GM23338 (cell line): ENCODE measurements at regions not wholly inside any gene's neighbourhood (a gene's known extent, or its start where the extent isn't known, plus 50 kb on each side); places are given as distances from the start of the nearest gene placed in this dataset.

Source experiments
- ATAC-seq: fragments of 200-7000 bp; cut with Tn5 transposase; 3 replicates; pipeline ENCODE4 v1.9.1; 2020
- DNase-seq: peaks from one replicate; pipeline ENCODE4 v3.0.0-alpha.2; 2015; ENCODE audit warnings: low spot score
- H2AFZ ChIP-seq: fragments of 200-600 bp; sonication (generic); 2 replicates; pipeline ENCODE4 v1.8.0; 2016; ENCODE audit warnings: antibody characterized with exemption, mild to moderate bottlenecking, moderate library complexity
- H3F3A ChIP-seq: fragments of 200-600 bp; sonication (generic); replicated peaks from 2 replicates; pipeline ENCODE4 v1.8.0; 2017; ENCODE audit warnings: antibody characterized with exemption, mixed run types, low read depth
- H3K27ac ChIP-seq: fragments of 200-600 bp; sonication (generic); 2 replicates; pipeline ENCODE4 v1.6.1; 2016; ENCODE audit warnings: low read depth
- H3K27me3 ChIP-seq: fragments of 200-600 bp; sonication (generic); 2 replicates; pipeline ENCODE4 v1.8.0; 2016; ENCODE audit warnings: mild to moderate bottlenecking, mixed run types, moderate library complexity; ENCODE audit not compliant: insufficient read depth
- H3K36me3 ChIP-seq: fragments of 200-600 bp; sonication (generic); 2 replicates; pipeline ENCODE4 v1.8.0; 2016; ENCODE audit warnings: mild to moderate bottlenecking; ENCODE audit not compliant: insufficient read depth
- H3K4me1 ChIP-seq: fragments of 200-600 bp; sonication (generic); 2 replicates; pipeline ENCODE4 v1.8.0; 2016; ENCODE audit warnings: mild to moderate bottlenecking, moderate library complexity; ENCODE audit not compliant: insufficient read depth
- H3K4me2 ChIP-seq: fragments of 200-600 bp; sonication (generic); 2 replicates; pipeline ENCODE4 v1.7.1; 2017; ENCODE audit warnings: mixed run types
- H3K4me3 ChIP-seq: fragments of 200-600 bp; sonication (generic); 2 replicates; pipeline ENCODE4 v1.6.1; 2016; ENCODE audit warnings: mixed run types
- H3K79me2 ChIP-seq: fragments of 200-600 bp; sonication (generic); replicated peaks from 2 replicates; pipeline ENCODE4 v1.8.0; 2017; ENCODE audit warnings: mild to moderate bottlenecking; ENCODE audit not compliant: insufficient read depth
- H3K9me2 ChIP-seq: fragments of 200-600 bp; sonication (generic); 2 replicates; pipeline ENCODE4 v1.8.0; 2017; ENCODE audit not compliant: insufficient read depth
- H4K20me1 ChIP-seq: fragments of 200-600 bp; sonication (generic); replicated peaks from 2 replicates; pipeline ENCODE4 v1.8.0; 2017; ENCODE audit warnings: mild to moderate bottlenecking; ENCODE audit not compliant: insufficient read depth
- H3K27ac Mint-ChIP-seq: 2 replicates; pipeline ENCODE4 v1.8.0; 2020; ENCODE audit warnings: inconsistent platforms, mild to moderate bottlenecking, moderate library complexity, mixed read lengths
- H3K27me3 Mint-ChIP-seq: 3 replicates; pipeline ENCODE4 v1.8.0; 2022; ENCODE audit warnings: low read depth, mild to moderate bottlenecking, moderate library complexity, mixed read lengths, inconsistent platforms; ENCODE audit not compliant: insufficient read depth, poor library complexity
- H3K36me3 Mint-ChIP-seq: 3 replicates; pipeline ENCODE4 v1.8.0; 2021; ENCODE audit warnings: low read depth, mild to moderate bottlenecking, inconsistent platforms, moderate library complexity, mixed read lengths
- H3K4me1 Mint-ChIP-seq: 3 replicates; pipeline ENCODE4 v1.8.0; 2020; ENCODE audit warnings: mild to moderate bottlenecking, inconsistent platforms, mixed read lengths
- H3K4me3 Mint-ChIP-seq: 3 replicates; pipeline ENCODE4 v1.8.0; 2021; ENCODE audit warnings: moderate library complexity, mild to moderate bottlenecking, inconsistent platforms, mixed read lengths
- H3K9me3 Mint-ChIP-seq: 3 replicates; pipeline ENCODE4 v1.8.0; 2020; ENCODE audit warnings: moderate library complexity, mild to moderate bottlenecking, inconsistent platforms, mixed read lengths
- CREB1 ChIP-seq: fragments of 250-450 bp; sonication (Bioruptor Pico); IDR thresholded peaks from 2 replicates; pipeline ENCODE4 v1.5.0; 2020; ENCODE audit warnings: low read depth, mild to moderate bottlenecking, moderate library complexity
- EZH2 ChIP-seq: fragments of 200-600 bp; sonication (generic); IDR thresholded peaks from one replicate; pipeline ENCODE4 v1.8.0; 2017; ENCODE audit warnings: antibody characterized with exemption, mild to moderate bottlenecking, low read depth; ENCODE audit not compliant: unreplicated experiment
- EZH2phosphoT487 ChIP-seq: fragments of 200-600 bp; sonication (generic); IDR thresholded peaks from one replicate; pipeline ENCODE4 v1.8.1; 2018; ENCODE audit warnings: antibody characterized with exemption; ENCODE audit not compliant: unreplicated experiment
- JUNB ChIP-seq: IDR thresholded peaks from one replicate; pipeline ENCODE4 v1.6.1; 2016; ENCODE audit warnings: antibody characterized with exemption; ENCODE audit not compliant: unreplicated experiment
- NANOG ChIP-seq: IDR thresholded peaks from 2 replicates; pipeline ENCODE4 v1.6.1; 2016; ENCODE audit warnings: antibody characterized with exemption, borderline replicate concordance
- POLR2AphosphoS5 ChIP-seq: IDR thresholded peaks from 2 replicates; pipeline ENCODE4 v1.6.1; 2016; ENCODE audit warnings: antibody characterized with exemption, low read depth
- STAT1 ChIP-seq: IDR thresholded peaks from one replicate; pipeline ENCODE4 v1.6.1; 2016; ENCODE audit warnings: antibody characterized with exemption; ENCODE audit not compliant: unreplicated experiment
- ZNF114 ChIP-seq: fragments of 250-450 bp; sonication (Bioruptor Pico); IDR thresholded peaks from 2 replicates; pipeline ENCODE4 v1.5.0; 2020; ENCODE audit warnings: mild to moderate bottlenecking, moderate library complexity
- ZNF331 ChIP-seq: fragments of 250-450 bp; sonication (Bioruptor Pico); IDR thresholded peaks from 2 replicates; pipeline ENCODE4 v1.5.0; 2020; ENCODE audit warnings: low read depth, mild to moderate bottlenecking, moderate library complexity
- TF ChIP-seq, protein P1 (sequence below): fragments of 250-450 bp; sonication (Bioruptor Pico); IDR thresholded peaks from 2 replicates; pipeline ENCODE4 v1.5.0; 2020; ENCODE audit warnings: mild to moderate bottlenecking, moderate library complexity
- TF ChIP-seq, protein P2 (sequence below), 2 experiments: fragments of 200-600 bp in 1 of 2; sonication (generic) in 1 of 2; conservative IDR thresholded peaks; 2 replicates each; pipeline versions ENCODE4 v1.5.1 to v1.6.1; 2016 to 2017; ENCODE audit warnings: antibody characterized with exemption in 2 of 2, low read depth in 2 of 2, mild to moderate bottlenecking in 2 of 2, moderate library complexity in 1 of 2
- TF ChIP-seq, protein P3 (sequence below): IDR thresholded peaks from one replicate; pipeline ENCODE4 v1.6.1; 2018; ENCODE audit warnings: antibody characterized with exemption; ENCODE audit not compliant: unreplicated experiment
- TF ChIP-seq, protein P4 (sequence below): IDR thresholded peaks from 2 replicates; pipeline ENCODE4 v1.6.1; 2016; ENCODE audit warnings: antibody characterized with exemption

DNA sequence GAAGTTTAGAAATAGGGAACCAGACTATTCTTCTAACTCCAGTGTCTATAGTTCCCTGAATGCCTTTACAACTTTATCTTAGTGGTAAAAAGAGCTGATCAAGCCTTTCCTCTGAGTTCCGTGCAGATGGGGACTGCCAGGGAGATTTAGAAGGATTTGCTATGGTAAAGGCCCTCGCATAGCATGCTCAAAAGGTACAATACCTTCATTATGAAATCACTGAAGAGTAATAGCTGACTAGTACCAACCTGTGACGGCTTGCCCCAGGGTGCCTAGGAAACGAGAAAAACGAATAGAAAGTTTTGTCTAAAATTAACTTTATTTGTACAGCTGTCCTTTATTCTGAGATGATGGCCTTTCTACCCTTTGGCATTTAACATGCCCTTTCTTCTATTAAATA lies 150.1 kb upstream of the ARHGAP42 start (continued):
- TF ChIP-seq ZNF114 (CRISPR knock-in tag) (no peak), ZNF331 (CRISPR knock-in tag) (no peak)

DNA sequence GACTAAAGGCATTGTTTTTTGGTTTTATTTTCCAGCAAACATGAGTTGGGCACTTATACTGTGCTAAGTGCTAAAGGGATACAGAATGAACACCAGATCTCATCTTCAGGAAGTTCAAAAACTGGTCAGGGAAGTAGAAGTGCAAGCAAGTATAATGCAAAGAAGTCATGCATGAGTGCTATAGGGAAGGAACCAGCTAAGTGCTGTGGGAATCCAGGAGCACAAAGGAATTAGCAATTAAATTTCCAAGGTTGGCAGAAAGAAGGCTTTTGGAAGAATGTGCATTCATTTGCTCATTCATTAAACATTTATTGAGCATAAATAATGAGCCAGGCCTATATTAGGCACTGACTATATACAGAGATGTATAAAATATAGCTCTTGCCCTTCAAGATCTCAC lies 143.7 kb upstream of the ARHGAP42 start:
- H3K36me3 ChIP-seq: no peaks in the 10 kb centered on the region
- H2AFZ ChIP-seq: no peak overlapping the region
- H3F3A ChIP-seq: no peaks in the 10 kb centered on the region
- H3K4me3 ChIP-seq: no peak overlapping the region
- Mint-ChIP-seq H3K9me3 (no peaks in the 10 kb centered on the region), H3K27me3 (no peaks in the 10 kb centered on the region), H3K4me1 (no peaks in the 10 kb centered on the region), H3K36me3 (no peaks in the 10 kb centered on the region), H3K27ac (no peak overlapping the region), H3K4me3 (no peak overlapping the region)
- no peak overlapping the region for H3K4me2 ChIP-seq
- no peak for DNase-seq
- H3K27ac ChIP-seq: no peak overlapping the region
- no peaks in the 10 kb centered on the region for H3K27me3 ChIP-seq
- no peaks in the 10 kb centered on the region for H3K9me2 ChIP-seq
- H4K20me1 ChIP-seq: no peaks in the 10 kb centered on the region
- no peak for TF ChIP-seq CREB1 (CRISPR knock-in tag)
- TF ChIP-seq, protein P1, sequence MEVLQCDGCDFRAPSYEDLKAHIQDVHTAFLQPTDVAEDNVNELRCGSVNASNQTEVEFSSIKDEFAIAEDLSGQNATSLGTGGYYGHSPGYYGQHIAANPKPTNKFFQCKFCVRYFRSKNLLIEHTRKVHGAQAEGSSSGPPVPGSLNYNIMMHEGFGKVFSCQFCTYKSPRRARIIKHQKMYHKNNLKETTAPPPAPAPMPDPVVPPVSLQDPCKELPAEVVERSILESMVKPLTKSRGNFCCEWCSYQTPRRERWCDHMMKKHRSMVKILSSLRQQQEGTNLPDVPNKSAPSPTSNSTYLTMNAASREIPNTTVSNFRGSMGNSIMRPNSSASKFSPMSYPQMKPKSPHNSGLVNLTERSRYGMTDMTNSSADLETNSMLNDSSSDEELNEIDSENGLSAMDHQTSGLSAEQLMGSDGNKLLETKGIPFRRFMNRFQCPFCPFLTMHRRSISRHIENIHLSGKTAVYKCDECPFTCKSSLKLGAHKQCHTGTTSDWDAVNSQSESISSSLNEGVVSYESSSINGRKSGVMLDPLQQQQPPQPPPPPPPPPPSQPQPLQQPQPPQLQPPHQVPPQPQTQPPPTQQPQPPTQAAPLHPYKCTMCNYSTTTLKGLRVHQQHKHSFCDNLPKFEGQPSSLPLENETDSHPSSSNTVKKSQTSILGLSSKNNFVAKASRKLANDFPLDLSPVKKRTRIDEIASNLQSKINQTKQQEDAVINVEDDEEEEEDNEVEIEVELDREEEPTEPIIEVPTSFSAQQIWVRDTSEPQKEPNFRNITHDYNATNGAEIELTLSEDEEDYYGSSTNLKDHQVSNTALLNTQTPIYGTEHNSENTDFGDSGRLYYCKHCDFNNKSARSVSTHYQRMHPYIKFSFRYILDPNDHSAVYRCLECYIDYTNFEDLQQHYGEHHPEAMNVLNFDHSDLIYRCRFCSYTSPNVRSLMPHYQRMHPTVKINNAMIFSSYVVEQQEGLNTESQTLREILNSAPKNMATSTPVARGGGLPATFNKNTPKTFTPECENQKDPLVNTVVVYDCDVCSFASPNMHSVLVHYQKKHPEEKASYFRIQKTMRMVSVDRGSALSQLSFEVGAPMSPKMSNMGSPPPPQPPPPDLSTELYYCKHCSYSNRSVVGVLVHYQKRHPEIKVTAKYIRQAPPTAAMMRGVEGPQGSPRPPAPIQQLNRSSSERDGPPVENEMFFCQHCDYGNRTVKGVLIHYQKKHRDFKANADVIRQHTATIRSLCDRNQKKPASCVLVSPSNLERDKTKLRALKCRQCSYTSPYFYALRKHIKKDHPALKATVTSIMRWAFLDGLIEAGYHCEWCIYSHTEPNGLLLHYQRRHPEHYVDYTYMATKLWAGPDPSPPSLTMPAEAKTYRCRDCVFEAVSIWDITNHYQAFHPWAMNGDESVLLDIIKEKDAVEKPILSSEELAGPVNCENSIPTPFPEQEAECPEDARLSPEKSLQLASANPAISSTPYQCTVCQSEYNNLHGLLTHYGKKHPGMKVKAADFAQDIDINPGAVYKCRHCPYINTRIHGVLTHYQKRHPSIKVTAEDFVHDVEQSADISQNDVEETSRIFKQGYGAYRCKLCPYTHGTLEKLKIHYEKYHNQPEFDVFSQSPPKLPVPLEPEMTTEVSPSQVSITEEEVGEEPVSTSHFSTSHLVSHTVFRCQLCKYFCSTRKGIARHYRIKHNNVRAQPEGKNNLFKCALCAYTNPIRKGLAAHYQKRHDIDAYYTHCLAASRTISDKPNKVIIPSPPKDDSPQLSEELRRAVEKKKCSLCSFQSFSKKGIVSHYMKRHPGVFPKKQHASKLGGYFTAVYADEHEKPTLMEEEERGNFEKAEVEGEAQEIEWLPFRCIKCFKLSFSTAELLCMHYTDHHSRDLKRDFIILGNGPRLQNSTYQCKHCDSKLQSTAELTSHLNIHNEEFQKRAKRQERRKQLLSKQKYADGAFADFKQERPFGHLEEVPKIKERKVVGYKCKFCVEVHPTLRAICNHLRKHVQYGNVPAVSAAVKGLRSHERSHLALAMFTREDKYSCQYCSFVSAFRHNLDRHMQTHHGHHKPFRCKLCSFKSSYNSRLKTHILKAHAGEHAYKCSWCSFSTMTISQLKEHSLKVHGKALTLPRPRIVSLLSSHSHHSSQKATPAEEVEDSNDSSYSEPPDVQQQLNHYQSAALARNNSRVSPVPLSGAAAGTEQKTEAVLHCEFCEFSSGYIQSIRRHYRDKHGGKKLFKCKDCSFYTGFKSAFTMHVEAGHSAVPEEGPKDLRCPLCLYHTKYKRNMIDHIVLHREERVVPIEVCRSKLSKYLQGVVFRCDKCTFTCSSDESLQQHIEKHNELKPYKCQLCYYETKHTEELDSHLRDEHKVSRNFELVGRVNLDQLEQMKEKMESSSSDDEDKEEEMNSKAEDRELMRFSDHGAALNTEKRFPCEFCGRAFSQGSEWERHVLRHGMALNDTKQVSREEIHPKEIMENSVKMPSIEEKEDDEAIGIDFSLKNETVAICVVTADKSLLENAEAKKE (CRISPR knock-in tag): no peak
- no peak for TF ChIP-seq ZNF114 (CRISPR knock-in tag)
- no peak for TF ChIP-seq STAT1
- TF ChIP-seq, protein P2, sequence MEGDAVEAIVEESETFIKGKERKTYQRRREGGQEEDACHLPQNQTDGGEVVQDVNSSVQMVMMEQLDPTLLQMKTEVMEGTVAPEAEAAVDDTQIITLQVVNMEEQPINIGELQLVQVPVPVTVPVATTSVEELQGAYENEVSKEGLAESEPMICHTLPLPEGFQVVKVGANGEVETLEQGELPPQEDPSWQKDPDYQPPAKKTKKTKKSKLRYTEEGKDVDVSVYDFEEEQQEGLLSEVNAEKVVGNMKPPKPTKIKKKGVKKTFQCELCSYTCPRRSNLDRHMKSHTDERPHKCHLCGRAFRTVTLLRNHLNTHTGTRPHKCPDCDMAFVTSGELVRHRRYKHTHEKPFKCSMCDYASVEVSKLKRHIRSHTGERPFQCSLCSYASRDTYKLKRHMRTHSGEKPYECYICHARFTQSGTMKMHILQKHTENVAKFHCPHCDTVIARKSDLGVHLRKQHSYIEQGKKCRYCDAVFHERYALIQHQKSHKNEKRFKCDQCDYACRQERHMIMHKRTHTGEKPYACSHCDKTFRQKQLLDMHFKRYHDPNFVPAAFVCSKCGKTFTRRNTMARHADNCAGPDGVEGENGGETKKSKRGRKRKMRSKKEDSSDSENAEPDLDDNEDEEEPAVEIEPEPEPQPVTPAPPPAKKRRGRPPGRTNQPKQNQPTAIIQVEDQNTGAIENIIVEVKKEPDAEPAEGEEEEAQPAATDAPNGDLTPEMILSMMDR (conservative IDR thresholded peaks at IDR 0.05; ENCODE audit: low read depth in 2 of 2): no peak
- no peak for TF ChIP-seq POLR2AphosphoS5
- TF ChIP-seq, protein P3, sequence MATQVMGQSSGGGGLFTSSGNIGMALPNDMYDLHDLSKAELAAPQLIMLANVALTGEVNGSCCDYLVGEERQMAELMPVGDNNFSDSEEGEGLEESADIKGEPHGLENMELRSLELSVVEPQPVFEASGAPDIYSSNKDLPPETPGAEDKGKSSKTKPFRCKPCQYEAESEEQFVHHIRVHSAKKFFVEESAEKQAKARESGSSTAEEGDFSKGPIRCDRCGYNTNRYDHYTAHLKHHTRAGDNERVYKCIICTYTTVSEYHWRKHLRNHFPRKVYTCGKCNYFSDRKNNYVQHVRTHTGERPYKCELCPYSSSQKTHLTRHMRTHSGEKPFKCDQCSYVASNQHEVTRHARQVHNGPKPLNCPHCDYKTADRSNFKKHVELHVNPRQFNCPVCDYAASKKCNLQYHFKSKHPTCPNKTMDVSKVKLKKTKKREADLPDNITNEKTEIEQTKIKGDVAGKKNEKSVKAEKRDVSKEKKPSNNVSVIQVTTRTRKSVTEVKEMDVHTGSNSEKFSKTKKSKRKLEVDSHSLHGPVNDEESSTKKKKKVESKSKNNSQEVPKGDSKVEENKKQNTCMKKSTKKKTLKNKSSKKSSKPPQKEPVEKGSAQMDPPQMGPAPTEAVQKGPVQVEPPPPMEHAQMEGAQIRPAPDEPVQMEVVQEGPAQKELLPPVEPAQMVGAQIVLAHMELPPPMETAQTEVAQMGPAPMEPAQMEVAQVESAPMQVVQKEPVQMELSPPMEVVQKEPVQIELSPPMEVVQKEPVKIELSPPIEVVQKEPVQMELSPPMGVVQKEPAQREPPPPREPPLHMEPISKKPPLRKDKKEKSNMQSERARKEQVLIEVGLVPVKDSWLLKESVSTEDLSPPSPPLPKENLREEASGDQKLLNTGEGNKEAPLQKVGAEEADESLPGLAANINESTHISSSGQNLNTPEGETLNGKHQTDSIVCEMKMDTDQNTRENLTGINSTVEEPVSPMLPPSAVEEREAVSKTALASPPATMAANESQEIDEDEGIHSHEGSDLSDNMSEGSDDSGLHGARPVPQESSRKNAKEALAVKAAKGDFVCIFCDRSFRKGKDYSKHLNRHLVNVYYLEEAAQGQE: no peak
- TF ChIP-seq, protein P4, sequence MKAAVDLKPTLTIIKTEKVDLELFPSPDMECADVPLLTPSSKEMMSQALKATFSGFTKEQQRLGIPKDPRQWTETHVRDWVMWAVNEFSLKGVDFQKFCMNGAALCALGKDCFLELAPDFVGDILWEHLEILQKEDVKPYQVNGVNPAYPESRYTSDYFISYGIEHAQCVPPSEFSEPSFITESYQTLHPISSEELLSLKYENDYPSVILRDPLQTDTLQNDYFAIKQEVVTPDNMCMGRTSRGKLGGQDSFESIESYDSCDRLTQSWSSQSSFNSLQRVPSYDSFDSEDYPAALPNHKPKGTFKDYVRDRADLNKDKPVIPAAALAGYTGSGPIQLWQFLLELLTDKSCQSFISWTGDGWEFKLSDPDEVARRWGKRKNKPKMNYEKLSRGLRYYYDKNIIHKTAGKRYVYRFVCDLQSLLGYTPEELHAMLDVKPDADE: no peak
- TF ChIP-seq EZH2: no peak
- no peak for TF ChIP-seq NANOG
- no peak for TF ChIP-seq ZNF331 (CRISPR knock-in tag)
- no peak for TF ChIP-seq EZH2phosphoT487
- no peak for TF ChIP-seq JUNB
- H3K79me2 ChIP-seq: no peaks in the 10 kb centered on the region
- ATAC-seq: no peak
- H3K4me1 ChIP-seq: no peaks in the 10 kb centered on the region
